ENCODE measurements at regions not wholly inside any gene's neighbourhood (a gene's known extent, or its start where the extent isn't known, plus 50 kb on each side); places are given as distances from the start of the nearest gene placed in this dataset.

DNA sequence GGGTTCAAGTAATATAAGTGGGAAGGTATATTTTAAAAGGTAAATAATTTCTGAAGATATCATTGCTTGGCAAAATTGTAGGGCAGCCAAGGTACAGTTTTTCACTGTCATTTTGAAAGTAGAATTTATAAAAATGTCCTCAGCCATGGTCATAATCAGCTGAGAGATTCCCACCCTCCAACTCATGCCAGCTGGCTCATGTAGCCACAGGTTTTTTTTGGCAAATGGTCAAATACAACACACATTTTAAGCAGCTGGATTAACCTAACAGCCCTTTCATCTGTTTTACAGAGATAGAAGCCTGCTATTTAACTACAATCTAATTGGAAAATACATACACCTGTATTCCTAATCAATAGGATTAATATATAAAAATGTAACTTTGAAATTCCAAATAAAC, 619.2 kb upstream of the SGCG start (continued):
- TF ChIP-seq, protein P1, sequence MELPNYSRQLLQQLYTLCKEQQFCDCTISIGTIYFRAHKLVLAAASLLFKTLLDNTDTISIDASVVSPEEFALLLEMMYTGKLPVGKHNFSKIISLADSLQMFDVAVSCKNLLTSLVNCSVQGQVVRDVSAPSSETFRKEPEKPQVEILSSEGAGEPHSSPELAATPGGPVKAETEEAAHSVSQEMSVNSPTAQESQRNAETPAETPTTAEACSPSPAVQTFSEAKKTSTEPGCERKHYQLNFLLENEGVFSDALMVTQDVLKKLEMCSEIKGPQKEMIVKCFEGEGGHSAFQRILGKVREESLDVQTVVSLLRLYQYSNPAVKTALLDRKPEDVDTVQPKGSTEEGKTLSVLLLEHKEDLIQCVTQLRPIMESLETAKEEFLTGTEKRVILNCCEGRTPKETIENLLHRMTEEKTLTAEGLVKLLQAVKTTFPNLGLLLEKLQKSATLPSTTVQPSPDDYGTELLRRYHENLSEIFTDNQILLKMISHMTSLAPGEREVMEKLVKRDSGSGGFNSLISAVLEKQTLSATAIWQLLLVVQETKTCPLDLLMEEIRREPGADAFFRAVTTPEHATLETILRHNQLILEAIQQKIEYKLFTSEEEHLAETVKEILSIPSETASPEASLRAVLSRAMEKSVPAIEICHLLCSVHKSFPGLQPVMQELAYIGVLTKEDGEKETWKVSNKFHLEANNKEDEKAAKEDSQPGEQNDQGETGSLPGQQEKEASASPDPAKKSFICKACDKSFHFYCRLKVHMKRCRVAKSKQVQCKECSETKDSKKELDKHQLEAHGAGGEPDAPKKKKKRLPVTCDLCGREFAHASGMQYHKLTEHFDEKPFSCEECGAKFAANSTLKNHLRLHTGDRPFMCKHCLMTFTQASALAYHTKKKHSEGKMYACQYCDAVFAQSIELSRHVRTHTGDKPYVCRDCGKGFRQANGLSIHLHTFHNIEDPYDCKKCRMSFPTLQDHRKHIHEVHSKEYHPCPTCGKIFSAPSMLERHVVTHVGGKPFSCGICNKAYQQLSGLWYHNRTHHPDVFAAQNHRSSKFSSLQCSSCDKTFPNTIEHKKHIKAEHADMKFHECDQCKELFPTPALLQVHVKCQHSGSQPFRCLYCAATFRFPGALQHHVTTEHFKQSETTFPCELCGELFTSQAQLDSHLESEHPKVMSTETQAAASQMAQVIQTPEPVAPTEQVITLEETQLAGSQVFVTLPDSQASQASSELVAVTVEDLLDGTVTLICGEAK (IDR thresholded peaks at IDR 0.05): no peak
- TF ChIP-seq, protein P1 (CRISPR knock-in tag; IDR thresholded peaks at IDR 0.05): no peak

DNA sequence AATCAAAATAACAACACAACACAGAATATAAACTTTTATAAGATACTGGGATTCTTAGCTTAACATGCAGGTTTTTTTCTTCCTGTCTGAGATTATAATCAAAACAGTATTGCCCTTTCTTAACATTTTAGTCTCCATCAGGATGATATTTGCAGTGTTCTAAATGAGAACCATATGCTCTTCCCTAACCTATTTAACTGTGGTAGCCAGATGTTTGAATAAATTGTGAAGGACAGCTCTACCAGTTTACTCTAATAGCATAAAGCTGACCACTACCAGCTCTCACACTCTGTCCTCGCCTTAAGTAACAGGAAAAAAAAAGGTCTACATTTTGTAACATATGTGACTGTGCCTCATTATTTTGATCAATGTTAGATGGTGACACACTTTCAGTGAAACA, 618.7 kb upstream of the SGCG start:
- 0% methylated on average over 1 of the region's 1 CpG for WGBS (ENCODE audit: insufficient coverage, low coverage, missing lambda C conversion rate)

More for the DNA sequence above, 618.7 kb upstream of the SGCG start:
- H3K4me3 ChIP-seq: no peak overlapping the region
- no peaks in the 10 kb centered on the region for H3K9me3 ChIP-seq (replicated peaks; ENCODE audit: control insufficient read depth, insufficient read depth, low read depth, low read length)
- no peaks in the 10 kb centered on the region for H4K20me1 ChIP-seq (replicated peaks; ENCODE audit: control insufficient read depth, insufficient read depth, low read length)
- POLR2A ChIA-PET: no interaction called here
- no peaks in the 10 kb centered on the region for H3K36me3 ChIP-seq (ENCODE audit: control insufficient read depth, insufficient read depth, low read length)
- no peaks in the 10 kb centered on the region for H3K79me2 ChIP-seq (ENCODE audit: control insufficient read depth, insufficient read depth, low read length)
- H3K27ac ChIP-seq (ENCODE audit: extremely low read depth, low read depth, low read length): no peak overlapping the region
- DNase-seq (ENCODE audit: extremely low read depth in 1 of 4, low spot score in 3 of 4) (no peak), ATAC-seq (no peak), FAIRE-seq (no peak)
- intact Hi-C loops (cut with micrococcal nuclease): no loop called here
- H3K4me2 ChIP-seq (ENCODE audit: insufficient read depth, low read length): no peak overlapping the region
- no TSS peak for BruUV-seq (replicated peaks)
- no peaks in the 10 kb centered on the region for H3K9me1 ChIP-seq (ENCODE audit: control insufficient read depth, insufficient read depth, low read length)
- no peaks in the 10 kb centered on the region for H3K27me3 ChIP-seq (ENCODE audit: control insufficient read depth in 2 of 2, insufficient read depth in 2 of 2, low read length in 2 of 2)
- in situ Hi-C loops (cut with MboI): no loop called here
- H2AFZ ChIP-seq (ENCODE audit: low read depth, low read length): no peak overlapping the region
- H3K4me1 ChIP-seq (replicated peaks in 1 of 2; ENCODE audit: control insufficient read depth in 2 of 2, insufficient read depth in 2 of 2, low read length in 2 of 2): no peaks in the 10 kb centered on the region
- H3K9ac ChIP-seq (ENCODE audit: insufficient read depth in 1 of 2, low read depth in 2 of 2, low read length in 2 of 2): no peak overlapping the region
- CTCF ChIA-PET (ENCODE audit: low intra/inter-chr PET ratio): no interaction called here
- TF ChIP-seq NR2C2 (CRISPR knock-in tag; IDR thresholded peaks at IDR 0.05): no peak
- TF ChIP-seq NR2C2 (tag; IDR thresholded peaks at IDR 0.05): no peak
- no peak for TF ChIP-seq RBM17 (IDR thresholded peaks at IDR 0.05; ENCODE audit: borderline replicate concordance, low read depth, low read length)
